GM12875 (cell line): ENCODE measurements at regions not wholly inside any gene's neighbourhood (a gene's known extent, or its start where the extent isn't known, plus 50 kb on each side); places are given as distances from the start of the nearest gene placed in this dataset.

Experiments
- H3K4me3 ChIP-seq: one replicate; pipeline ENCODE4 v1.5.1; 2011; ENCODE audit warnings: low read depth, low read length, control low read depth
- CTCF ChIP-seq: IDR thresholded peaks from 2 replicates; pipeline ENCODE4 v1.5.1; 2011; ENCODE audit warnings: low read depth, mild to moderate bottlenecking, control low read depth, inconsistent platforms, low read length, moderate library complexity, borderline replicate concordance; ENCODE audit not compliant: insufficient read depth

GRCh38 chr6:120873125-120873865 is 461.0 kb downstream of the TBC1D32 start:
- TF ChIP-seq CTCF: no peak
- no peak overlapping the region for H3K4me3 ChIP-seq

- no peak overlapping the region for H3K4me3 ChIP-seq
- no peak for TF ChIP-seq CTCF
Observed at GRCh38 chr6:120872262-120872578, 462.1 kb downstream of the TBC1D32 start.

GRCh38 chr6:120871416-120872261 is 462.6 kb downstream of the TBC1D32 start:
- no peak overlapping the region for H3K4me3 ChIP-seq
- no peak for TF ChIP-seq CTCF

GRCh38 chr6:120869397-120869796 is 464.9 kb downstream of the TBC1D32 start:
- no peak for TF ChIP-seq CTCF
- H3K4me3 ChIP-seq: no peak overlapping the region

GRCh38 chr6:120857422-120857821 is 476.9 kb downstream of the TBC1D32 start:
- no peak for TF ChIP-seq CTCF
- no peak overlapping the region for H3K4me3 ChIP-seq

- H3K4me3 ChIP-seq: no peak overlapping the region
- TF ChIP-seq CTCF: no peak
Observed at GRCh38 chr6:120854583-120854982, 479.7 kb downstream of the TBC1D32 start.

- no peak for TF ChIP-seq CTCF
- no peak overlapping the region for H3K4me3 ChIP-seq
Observed at GRCh38 chr6:120853489-120853888, 480.8 kb downstream of the TBC1D32 start.
